Lower leg skin (tissue), 3 donors: ENCODE measurements at regions not wholly inside any gene's neighbourhood (a gene's known extent, or its start where the extent isn't known, plus 50 kb on each side); places are given as distances from the start of the nearest gene placed in this dataset.

Experiments used
- CTCF ChIP-seq, 3 donors: fragments of 450-650 bp; IDR thresholded peaks; one replicate each; pipeline ENCODE4 v1.5.1; 2016; ENCODE audit warnings: antibody characterized with exemption in 3 of 3, mild to moderate bottlenecking in 3 of 3, moderate library complexity in 2 of 3
- POLR2A ChIP-seq, 2 donors: fragments of 450-650 bp; IDR thresholded peaks; one replicate each; pipeline ENCODE4 v1.6.1; 2016 to 2017; ENCODE audit warnings: antibody characterized with exemption in 2 of 2, mild to moderate bottlenecking in 1 of 2, moderate library complexity in 1 of 2

- TF ChIP-seq CTCF (IDR thresholded peaks at IDR 0.05) (no peak), POLR2A (IDR thresholded peaks at IDR 0.05) (no peak)
Measured at GRCh38 chr13:99044764-99045163, 66.9 kb upstream of the DOCK9 start.
